HG02973 (cell line): ENCODE measurements at regions not wholly inside any gene's neighbourhood (a gene's known extent, or its start where the extent isn't known, plus 50 kb on each side); places are given as distances from the start of the nearest gene placed in this dataset.
"Not testable (repeated sequence)": the region's sequence is repeated elsewhere in the genome, so short reads cannot be mapped to it uniquely, and the experiment has no call there.

Experiments
- ATAC-seq: cut with Tn5 transposase; IDR thresholded peaks from one replicate; pipeline ENCODE4 v1.9.1; 2021; ENCODE audit warnings: moderate library complexity; ENCODE audit not compliant: unreplicated experiment

DNA sequence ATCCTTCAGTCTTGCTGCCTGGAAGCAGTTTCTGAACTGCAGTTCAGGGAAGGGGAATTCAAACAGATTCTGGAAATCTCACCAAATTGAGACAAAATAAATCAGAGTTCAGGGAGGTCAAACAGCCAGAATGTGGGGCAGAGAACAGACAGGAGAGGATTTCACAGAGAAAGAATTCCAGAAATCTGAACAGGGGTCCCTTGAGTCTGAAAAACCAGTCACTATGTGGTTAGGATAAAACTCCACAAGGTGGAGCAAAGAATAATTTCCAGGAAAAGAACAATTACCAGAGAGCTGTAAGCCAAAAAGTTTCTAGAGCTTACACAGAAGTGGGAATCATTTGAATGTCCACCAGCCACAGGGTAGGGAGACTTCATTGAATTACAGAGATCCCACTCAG lies 84.7 kb downstream of the URB2 start:
- ATAC-seq = no peak

DNA sequence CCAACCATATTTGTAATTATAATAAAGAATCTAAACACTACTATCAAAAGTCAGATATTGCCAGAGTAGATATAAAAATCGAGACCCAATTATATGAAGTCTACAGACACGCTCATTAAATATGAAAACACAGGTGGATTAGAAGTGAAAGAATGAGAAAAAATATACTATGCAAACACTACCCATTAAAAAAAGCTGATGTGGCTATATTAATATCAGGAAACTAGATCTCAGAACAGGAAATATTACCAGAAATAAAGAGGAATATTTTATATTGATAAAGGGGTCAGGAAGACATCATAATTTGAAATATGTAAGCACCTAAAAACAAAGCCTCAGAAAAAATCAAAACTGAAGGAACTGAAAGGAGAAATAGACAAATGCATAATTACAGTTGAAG lies 88.3 kb downstream of the URB2 start:
- no peak for ATAC-seq

DNA sequence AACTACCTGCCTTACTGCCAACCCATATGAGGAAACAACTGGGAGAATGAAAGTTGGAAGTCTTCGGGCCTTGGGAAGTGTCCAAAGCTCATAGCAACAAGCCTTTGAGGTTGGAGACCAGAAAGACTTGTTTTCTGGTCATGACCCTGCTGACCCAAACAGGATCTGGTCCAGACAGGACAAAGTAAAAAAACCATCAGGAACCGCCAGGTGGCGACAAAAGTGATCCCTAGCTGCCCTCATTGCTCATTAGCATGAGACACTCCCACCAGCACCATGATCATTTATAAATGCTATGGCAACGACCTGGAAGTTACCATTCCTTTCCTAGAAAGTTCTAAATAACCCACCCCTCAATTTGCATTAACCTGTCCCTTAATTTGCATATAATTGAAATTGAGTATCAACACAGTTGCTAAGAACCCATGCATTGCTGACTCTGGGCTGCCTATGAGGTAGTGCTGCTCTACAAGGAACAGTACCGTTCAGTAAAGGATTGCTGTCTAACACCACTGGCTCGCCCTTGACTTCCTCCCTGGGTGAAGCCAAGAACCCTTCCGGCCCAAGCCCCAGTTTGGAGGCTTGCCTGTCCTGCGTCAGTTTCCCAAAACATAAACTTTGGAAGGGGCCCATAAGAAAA lies 89.0 kb downstream of the URB2 start:
- ATAC-seq = no peak

DNA sequence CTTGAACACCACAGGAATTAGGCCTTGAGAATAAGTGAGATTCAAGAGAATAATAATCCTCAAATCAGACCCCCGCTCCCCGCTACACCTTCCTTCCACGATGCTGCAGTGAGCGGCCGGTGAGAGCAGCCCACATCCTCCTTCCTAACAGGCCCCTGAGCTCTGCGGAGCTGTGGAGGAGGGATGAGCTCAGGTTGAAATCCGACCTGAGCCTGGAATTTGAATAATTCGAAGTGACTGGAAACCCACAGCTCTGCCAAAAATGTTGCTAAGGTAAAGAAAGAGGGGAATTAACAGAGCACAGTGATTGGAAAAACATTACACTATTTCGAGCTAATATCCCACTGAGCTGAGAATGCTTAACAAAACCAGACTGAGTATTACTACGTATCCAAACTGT lies 90.0 kb downstream of the URB2 start:
- ATAC-seq = no peak

DNA sequence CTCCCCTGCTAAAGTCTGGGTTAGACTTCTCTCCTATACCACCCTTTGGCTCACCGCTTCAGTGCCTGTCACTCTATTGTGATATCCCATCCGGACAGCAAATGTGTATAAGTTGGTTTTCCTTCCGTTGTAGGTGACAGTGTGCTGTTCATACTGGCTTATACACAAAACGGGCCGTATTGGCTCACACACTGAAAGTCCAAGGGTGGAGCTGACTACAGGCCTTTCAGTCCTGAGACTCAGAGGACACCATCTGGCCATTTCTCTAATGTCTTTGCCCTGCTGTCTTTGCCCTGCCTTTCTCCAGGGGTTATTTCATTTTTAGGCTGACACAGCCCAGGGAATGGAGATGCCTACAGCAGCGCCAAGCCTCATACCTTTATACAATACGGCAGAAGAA lies 90.7 kb downstream of the URB2 start:
- ATAC-seq = no peak

DNA sequence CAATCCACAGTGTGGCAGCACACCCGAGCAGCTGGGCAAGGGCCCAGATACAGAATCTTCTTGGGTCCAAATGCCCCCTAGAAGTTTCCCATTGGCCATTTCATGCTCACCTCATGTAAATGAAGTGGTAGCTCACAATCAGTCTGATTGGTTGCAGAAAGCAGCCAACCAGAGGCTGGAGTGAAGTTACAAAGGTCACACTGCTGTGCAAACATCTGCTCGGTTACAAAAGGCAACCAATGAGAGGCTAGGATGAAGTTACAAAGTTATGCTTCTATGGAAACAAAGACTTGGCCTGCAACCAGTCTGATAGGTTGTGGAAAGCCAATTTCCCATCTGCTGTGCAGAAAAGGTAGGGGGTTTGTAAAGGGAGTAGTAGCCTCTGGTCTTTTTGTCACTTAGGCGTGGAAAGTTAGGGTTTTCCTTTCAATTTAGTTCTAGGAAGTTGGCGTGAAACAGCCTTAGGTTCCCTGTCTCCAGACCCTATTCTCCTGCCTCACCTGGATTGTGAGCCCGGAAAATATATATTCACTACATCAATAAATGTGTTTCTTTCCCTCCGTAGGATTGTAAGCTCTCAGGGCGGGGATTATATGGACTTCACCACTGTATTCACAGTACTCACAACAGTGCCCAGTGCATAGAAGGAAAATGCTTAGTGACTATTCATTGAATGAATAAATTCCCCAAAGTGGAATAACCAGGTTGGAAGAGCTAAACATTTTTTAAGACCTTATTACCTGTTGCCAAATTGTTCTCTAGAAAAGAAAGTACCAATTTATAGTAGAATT lies 91.9 kb downstream of the URB2 start:
- ATAC-seq = no peak

DNA sequence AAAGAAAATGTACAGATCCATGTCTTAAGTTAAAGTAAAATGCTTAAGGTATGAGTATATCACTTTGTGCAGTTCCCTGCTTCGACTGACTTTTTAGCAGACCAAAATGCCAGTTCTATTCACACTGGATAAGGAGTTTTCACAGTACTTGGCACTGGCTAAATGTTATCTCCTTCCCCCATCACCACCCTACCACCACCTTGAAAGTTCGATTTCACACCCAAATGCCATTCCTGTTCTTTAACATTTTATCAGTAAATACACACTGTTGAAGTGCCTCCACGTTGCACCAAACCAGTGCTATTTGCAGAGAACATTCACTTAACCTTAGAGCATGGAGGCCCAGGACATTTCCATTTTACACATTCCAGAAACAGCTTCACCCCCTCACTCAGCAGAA lies 100.0 kb downstream of the URB2 start:
- no peak for ATAC-seq

DNA sequence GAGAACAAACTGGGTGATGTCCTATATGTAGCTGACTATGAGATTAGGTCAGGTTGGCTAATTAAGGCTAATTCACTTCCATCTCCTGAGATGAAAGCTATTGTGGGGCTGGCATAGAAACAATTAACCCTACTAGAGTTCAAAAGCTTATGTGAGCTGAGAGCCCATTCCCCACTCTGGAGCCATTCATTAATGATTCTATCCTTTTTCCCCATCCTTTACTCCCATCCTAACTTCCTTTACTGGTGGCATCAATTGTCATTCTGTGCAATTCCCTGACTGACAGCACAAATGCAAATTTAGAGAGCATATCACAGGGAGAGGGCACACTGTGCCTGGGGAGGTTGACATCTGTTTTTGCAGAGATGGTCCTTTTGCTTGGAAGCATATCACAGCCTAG lies 103.9 kb downstream of the URB2 start:
- ATAC-seq = no peak

DNA sequence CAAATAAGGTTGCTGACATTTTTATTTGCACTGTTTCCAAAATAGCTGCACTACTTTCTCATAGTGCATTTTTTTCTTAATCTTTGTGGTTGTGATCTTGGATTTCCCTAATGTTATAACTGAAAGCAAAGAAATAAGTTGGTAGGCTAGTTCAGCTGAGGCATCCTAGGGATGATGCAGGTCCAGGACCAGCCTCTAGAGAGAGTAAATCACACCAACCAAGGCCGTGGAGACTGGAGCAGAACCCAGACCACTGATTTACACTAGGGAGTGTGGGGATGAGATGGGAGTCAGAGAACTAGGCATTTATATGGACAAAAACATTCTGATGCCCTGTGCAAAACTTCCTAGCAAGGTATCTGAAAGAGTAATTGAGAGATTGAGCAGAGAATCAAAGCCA lies 104.5 kb downstream of the URB2 start:
- no peak for ATAC-seq

DNA sequence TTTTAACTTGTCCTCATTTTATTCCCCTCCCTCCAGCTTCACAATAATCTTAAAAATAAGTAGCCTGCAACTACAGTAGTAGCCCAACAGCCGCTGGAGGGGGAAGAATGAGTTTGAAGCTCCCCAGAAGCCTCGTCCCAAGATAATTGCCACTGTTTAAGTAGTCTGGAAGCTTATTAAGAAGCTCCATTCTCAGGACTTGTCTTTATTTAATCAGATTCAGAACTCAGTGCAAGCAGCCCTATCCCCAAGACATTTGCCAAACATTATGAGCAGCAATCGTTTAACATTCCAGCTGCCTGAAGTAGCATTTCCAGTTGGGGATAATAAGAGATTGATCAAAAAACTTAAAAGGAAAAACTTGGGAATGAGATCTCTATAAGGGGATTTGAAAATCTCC lies 106.0 kb downstream of the URB2 start:
- no peak for ATAC-seq

DNA sequence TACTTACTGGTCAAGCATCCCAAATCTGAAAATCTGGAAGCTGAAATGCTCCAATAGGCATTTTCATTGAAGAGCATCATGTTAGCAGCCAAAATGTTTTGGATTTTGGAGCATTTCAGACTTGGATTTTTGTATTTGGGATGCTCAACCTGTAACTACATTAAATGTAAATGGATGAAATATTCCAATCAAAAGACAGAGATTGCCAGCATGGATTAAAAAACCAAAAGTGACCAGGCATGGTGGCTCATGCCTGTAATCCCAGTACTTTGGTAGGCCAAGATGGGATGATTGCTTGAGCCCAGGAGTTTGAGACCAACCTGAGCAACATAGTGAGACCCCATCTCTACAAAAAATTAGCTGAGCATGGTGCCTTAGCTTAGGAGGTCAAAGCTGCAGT lies 110.3 kb downstream of the URB2 start:
- ATAC-seq = no peak

DNA sequence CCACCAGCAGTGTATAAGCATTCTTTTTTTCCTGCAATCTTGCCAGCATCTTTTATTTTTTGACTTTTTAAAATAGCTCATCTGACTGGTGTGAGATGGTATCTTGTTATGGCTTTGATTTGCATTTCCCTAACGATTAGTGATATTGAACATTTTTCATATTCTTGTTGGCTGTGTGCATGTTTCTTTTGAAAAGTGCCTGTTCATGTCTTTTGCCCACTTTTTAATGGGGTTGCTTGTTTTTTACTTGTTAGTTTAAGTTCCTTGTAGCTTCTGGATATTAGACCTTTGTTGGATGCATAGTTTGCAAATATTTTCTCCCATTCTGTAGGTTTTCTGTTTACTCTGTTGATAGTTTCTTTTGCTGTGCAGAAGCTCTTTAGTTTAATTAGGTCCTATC lies 116.6 kb downstream of the URB2 start:
- ATAC-seq = not testable (repeated sequence)

DNA sequence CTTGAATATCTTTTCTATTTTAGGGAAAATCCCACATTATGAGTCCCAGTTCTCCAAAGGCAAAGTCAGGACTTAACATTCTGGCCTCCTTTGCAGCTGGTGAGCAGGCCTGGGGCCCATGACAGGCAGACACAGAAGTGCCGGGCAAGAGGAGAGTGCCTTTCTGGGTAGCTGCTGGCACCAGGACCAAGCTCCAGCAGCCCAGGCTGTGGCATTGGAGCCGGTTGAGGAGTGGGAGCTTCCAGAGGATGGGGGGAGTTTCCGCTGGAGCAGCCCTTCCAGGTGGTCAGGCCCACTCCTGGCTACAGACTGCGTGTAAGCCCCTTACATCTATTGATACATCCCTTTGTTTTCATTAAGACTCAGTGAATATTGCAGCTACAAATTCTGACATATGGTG lies 123.9 kb downstream of the URB2 start:
- ATAC-seq = no peak

DNA sequence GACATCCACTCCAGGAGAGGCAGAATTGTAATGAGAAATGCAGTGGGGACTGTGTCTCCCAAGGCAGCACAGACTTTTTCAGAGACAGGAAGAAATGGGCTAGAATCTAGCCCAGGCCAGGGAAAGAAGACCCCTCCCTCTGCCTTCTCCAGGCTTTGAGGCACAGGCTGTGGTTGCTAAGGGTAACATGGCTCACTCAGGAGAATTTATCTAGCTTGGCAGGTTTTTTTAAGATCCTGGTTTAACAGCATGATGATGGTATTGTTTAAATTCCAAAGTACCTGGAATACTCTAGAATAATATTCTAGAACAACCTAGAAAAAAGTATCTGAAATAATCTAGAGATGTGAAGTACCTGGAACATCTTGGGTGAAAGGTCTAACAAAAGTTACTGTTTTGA lies 125.6 kb downstream of the URB2 start:
- no peak for ATAC-seq

DNA sequence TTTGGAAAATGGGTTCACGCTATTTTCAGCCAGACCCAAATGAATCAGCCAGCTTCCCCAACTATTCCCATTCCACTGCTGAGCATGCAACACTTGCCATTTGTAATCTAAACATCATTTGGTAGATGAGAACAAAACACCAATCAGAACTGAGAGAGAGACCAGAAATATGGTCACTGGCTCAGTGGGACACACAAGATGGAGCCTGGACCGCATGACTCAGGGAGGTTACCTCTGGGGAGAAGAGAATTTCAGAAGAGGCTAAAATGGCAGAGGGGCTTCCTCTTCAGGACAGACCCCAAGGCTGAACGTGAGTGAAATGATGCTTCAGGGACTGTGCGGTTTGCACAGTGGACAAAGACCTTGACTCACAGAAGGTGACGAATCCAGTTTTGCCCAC lies 126.6 kb downstream of the URB2 start:
- no peak for ATAC-seq

DNA sequence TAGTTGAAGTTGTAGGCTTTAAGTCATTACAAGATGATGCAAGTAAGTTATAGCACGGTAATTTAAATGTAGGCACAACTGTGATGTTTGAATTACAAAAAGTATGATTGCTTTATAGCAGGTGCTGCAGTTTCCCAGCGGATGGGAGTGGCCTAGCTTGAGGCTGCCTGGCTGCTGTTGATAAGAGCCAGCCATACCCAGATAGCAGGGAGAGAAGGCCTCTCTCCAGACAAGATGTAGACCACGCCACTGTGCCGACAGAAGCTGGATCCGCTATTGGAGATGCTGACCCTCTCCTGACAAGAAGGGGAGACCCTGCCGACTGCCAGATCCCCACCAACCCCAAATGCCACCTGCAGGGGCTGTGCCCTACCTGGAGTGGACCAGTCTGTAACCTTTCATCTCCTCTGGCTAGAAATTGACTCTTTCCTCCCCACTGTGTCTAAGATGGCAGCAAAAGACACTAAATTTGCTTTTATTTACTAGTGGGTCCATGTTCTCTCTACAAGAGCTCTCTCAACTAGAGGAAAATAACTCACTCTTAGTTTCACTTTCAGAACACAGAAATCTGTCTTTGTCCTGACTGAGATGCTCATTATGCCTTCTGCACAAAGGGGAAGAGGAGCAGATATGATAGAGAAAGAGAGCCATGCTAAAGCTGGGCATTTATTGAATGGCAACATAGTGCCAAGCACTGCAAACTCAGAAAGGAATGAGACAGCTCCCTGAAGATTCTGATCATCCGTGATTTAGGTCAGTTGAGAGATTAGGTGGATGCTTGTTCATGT lies 127.9 kb downstream of the URB2 start:
- no peak for ATAC-seq

DNA sequence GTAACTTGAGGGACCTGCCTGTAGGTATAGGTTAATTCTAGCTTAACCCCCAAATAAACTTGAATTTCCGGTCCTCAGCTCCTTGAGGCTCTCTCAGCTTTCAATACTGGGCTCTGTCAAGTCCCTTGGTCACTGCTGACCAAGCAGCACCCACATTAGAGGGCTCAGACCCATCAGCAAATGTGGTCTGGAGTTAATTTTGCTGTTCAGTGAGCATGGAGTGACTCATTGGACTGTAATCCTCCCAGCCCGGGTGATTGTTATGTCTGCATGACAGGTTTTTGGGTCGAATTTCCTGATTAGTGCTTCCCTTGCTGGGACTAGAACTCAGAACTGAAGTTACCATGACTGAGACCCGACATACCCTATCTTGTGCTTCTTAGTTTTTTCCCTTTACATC lies 130.6 kb downstream of the URB2 start:
- ATAC-seq = no peak

DNA sequence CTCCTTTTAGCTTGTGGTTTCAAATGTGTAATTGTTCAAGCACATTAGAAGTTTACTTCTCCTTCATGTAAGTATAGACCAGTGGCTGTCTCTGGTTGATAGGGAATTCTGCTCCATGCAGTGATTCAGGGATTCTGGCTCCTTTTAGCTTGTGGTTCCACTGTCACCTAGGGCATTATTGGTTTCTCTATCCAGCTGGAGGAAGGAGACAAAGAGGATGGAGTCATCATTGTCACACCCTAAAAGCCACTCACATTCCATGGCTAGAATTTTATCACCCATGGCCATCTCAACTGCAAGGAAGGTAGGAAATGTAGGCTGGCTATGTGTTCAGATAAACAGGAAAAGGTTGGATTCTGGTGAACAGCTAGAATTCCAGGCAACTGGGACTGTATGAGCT lies 131.2 kb downstream of the URB2 start:
- ATAC-seq = no peak

DNA sequence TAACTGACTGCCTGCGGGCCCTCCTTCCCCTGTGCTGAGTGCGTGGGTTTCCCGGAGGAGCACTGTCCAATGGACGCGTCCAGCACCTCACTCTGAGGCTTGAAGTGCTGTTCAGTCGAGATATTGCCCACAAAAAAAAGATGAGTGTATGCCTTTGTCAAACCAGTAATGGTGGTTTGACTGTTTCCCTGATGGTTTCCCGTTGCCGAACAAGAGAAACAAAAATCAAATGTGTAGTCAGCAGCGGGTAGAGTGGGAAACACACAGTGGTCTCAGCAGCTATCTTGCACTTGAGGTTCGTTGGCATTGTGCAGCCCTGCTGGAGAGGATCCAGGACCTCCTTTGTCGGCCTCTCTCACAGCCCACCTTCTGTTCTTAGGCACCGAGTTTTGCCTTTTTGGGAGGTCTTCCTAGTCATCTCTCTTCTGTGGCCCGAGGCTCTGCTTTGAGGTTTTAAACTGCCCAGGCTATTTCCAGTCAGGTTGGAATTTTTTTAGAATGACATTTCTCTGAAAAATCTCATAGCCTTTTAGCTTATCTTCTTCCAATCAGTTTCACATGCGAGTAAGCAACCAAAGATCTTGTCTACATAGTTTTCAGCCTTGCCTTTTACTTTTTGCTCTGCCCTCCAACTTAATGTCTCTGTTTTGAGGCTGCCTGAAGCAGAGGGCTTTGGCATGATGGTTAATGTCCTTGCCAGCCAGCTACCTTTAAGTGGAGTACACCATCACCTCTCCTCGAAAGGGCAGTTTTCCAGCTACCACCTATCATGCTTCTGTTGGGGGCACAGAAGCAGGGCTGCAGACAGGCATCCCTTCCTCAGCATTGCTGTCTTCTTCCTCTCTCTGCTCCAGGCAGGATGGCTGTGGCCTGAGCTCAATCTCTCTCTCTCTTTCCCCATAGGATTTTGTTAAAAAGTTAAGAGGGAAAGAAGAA lies 132.3 kb downstream of the URB2 start:
- no peak for ATAC-seq

DNA sequence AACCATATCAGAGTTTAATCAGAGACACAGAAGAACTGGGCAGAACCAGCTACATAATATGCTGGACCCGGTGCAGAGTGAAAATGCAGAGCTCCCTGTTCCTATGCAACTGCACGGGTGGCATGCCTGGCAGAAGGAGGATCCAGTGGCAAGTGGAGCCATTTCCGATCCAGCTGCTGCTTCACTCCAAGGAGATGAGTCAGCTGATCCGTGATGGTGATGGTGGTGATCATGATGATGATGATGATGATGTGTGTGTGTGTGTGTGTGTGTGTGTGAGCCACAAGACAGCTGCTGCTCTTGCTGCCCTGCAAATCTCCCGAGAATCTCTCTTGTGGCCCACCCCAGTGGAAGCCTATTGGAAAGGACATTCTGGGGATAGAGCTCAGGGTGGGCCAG lies 133.0 kb downstream of the URB2 start:
- no peak for ATAC-seq

DNA sequence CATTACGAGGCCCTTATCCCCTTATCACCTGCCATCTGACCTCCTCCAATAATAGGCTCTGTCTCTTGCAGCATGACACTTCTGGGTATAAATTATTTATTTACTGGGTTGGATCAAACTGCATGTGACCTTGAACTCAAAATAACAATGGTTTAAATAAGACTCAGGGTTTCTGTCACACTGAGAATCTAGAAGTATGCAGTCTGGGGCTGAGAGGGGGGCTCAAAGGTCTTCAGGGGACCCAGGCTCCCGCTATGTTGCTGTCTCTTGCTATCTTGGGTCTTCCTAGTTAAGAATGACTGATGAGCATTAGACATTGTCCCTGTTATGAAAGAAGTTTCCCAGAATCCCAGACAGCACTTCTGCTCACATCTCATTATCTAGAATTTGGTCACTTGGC lies 133.5 kb downstream of the URB2 start:
- no peak for ATAC-seq
